IMR-90 (cell line): ENCODE measurements at regions not wholly inside any gene's neighbourhood (a gene's known extent, or its start where the extent isn't known, plus 50 kb on each side); places are given as distances from the start of the nearest gene placed in this dataset.

Source experiments
- ATAC-seq: fragments of 200-7000 bp; cut with Tn5 transposase; 2 replicates; pipeline ENCODE4 v1.9.1; 2020; ENCODE audit warnings: low read depth, mild to moderate bottlenecking, moderate library complexity
- BruUV-seq: library from RNA; stranded (reverse); fragments of 400-500 nt; replicated peaks from 2 replicates; lab custom pipeline; 2021; lab: Mats Ljungman, UMichigan
- CTCF ChIA-PET: fragments of 300-600 bp; formaldehyde crosslinking; extraction: SDS; loops from one replicate; lab custom pipeline; 2021; ENCODE audit warnings: antibody characterized with exemption; lab: Yijun Ruan, JAX
- POLR2A ChIA-PET: fragments of 300-600 bp; sonication (Branson Sonifier 250); formaldehyde crosslinking; loops from one replicate; lab custom pipeline; 2022; ENCODE audit warnings: antibody characterized with exemption; ENCODE audit not compliant: unreplicated experiment; lab: Charles Lee
- DNase-seq: peaks from one replicate; pipeline ENCODE4 v3.0.0; 2013
- H2AFZ ChIP-seq: replicated peaks from 2 replicates; pipeline ENCODE3; 2013; ENCODE audit warnings: low read length, mild to moderate bottlenecking; ENCODE audit not compliant: poor library complexity
- H2AK5ac ChIP-seq: 2 replicates; pipeline ENCODE4 v1.6.1; 2013; ENCODE audit warnings: low read depth, low read length, inconsistent platforms
- H2AK9ac ChIP-seq: replicated peaks from 2 replicates; pipeline ENCODE3; 2013; ENCODE audit warnings: mild to moderate bottlenecking, low read depth, low read length, moderate library complexity; ENCODE audit not compliant: poor library complexity
- H2BK120ac ChIP-seq: 2 replicates; pipeline ENCODE4 v1.6.1; 2013; ENCODE audit warnings: low read depth, low read length, inconsistent platforms
- H2BK15ac ChIP-seq: 3 replicates; pipeline ENCODE4 v1.6.1; 2013; ENCODE audit warnings: low read depth, low read length, inconsistent platforms
- H2BK20ac ChIP-seq: 2 replicates; pipeline ENCODE4 v1.6.1; 2013; ENCODE audit warnings: low read depth, mild to moderate bottlenecking, inconsistent platforms, low read length, moderate library complexity
- H2BK5ac ChIP-seq: 2 replicates; pipeline ENCODE4 v1.6.1; 2013; ENCODE audit warnings: mild to moderate bottlenecking, low read depth, low read length, inconsistent platforms; ENCODE audit not compliant: poor library complexity, severe bottlenecking
- H3K14ac ChIP-seq: replicated peaks from 2 replicates; pipeline ENCODE4 v1.6.1; 2013; ENCODE audit warnings: low read depth, low read length, inconsistent platforms
- H3K18ac ChIP-seq: 2 replicates; pipeline ENCODE4 v1.6.1; 2013; ENCODE audit warnings: low read depth, low read length, control low read depth
- H3K23ac ChIP-seq: 2 replicates; pipeline ENCODE4 v1.6.1; 2013; ENCODE audit warnings: low read depth, low read length, inconsistent platforms
- H3K27ac ChIP-seq: 2 replicates; pipeline ENCODE4 v1.5.1; 2013; ENCODE audit warnings: mild to moderate bottlenecking, control low read depth, low read length; ENCODE audit not compliant: insufficient read depth
- H3K27me3 ChIP-seq: 2 replicates; pipeline ENCODE4 v1.6.1; 2013; ENCODE audit warnings: low read length; ENCODE audit not compliant: control insufficient read depth, insufficient read depth
- H3K36me3 ChIP-seq: 2 replicates; pipeline ENCODE4 v1.6.1; 2013; ENCODE audit warnings: low read length, mixed read lengths; ENCODE audit not compliant: control insufficient read depth, insufficient read depth
- H3K4ac ChIP-seq: 2 replicates; pipeline ENCODE4 v1.6.1; 2013; ENCODE audit warnings: low read depth, low read length, inconsistent platforms
- H3K4me1 ChIP-seq: 2 replicates; pipeline ENCODE4 v1.6.1; 2013; ENCODE audit warnings: low read length, mixed read lengths; ENCODE audit not compliant: control insufficient read depth, insufficient read depth
- H3K4me2 ChIP-seq: 2 replicates; pipeline ENCODE4 v1.6.1; 2013; ENCODE audit warnings: low read depth, mild to moderate bottlenecking, control low read depth, low read length, moderate library complexity
- H3K4me3 ChIP-seq: 2 replicates; pipeline ENCODE4 v1.5.1; 2013; ENCODE audit warnings: low read depth, mild to moderate bottlenecking, control low read depth, low read length, moderate library complexity; ENCODE audit not compliant: insufficient read depth
- H3K56ac ChIP-seq: 2 replicates; pipeline ENCODE4 v1.6.1; 2013; ENCODE audit warnings: low read length, inconsistent platforms; ENCODE audit not compliant: insufficient read depth; ENCODE audit errors: extremely low read depth
- H3K79me1 ChIP-seq, 2 experiments: 2 replicates each; pipeline ENCODE4 v1.6.1; 2013; ENCODE audit warnings: low read length in 2 of 2, inconsistent platforms in 1 of 2, low read depth in 1 of 2
- H3K9ac ChIP-seq: 2 replicates; pipeline ENCODE4 v1.6.1; 2013; ENCODE audit warnings: low read depth, low read length, control low read depth
- H3K9me1 ChIP-seq: 2 replicates; pipeline ENCODE4 v1.6.1; 2013; ENCODE audit warnings: low read length, inconsistent platforms; ENCODE audit not compliant: insufficient read depth
- H3K9me3 ChIP-seq: 2 replicates; pipeline ENCODE4 v1.6.1; 2013; ENCODE audit warnings: low read length; ENCODE audit not compliant: control insufficient read depth, insufficient read depth
- H4K20me1 ChIP-seq: 2 replicates; pipeline ENCODE4 v1.6.1; 2013; ENCODE audit warnings: low read length, inconsistent platforms; ENCODE audit not compliant: insufficient read depth
- H4K5ac ChIP-seq: 2 replicates; pipeline ENCODE4 v1.6.1; 2013; ENCODE audit warnings: mild to moderate bottlenecking, low read depth, low read length, control low read depth
- H4K8ac ChIP-seq, 2 experiments: 2 replicates each; pipeline ENCODE4 v1.6.1; 2013; ENCODE audit warnings: low read depth in 2 of 2, low read length in 2 of 2, control low read depth in 1 of 2, inconsistent platforms in 1 of 2
- H4K91ac ChIP-seq: 2 replicates; pipeline ENCODE4 v1.6.1; 2013; ENCODE audit warnings: low read depth, low read length, inconsistent platforms; ENCODE audit not compliant: insufficient read depth
- BHLHE40 ChIP-seq: fragments of 150-350 bp; IDR thresholded peaks from 2 replicates; pipeline ENCODE4 v1.6.1; 2016; ENCODE audit warnings: mild to moderate bottlenecking, low read depth, low read length
- CEBPB ChIP-seq: IDR thresholded peaks from 2 replicates; pipeline ENCODE4 v1.6.1; 2012; ENCODE audit warnings: low read depth, low read length, improper control_type of control experiment
- CHD1 ChIP-seq: IDR thresholded peaks from 2 replicates; pipeline ENCODE4 v1.6.1; 2012; ENCODE audit warnings: low read depth, low read length, improper control_type of control experiment
- CTCF ChIP-seq: conservative IDR thresholded peaks from 2 replicates; pipeline ENCODE4 v1.5.1; 2012; ENCODE audit warnings: mild to moderate bottlenecking, low read depth, low read length, improper control_type of control experiment
- ELK1 ChIP-seq: fragments of 150-350 bp; IDR thresholded peaks from 2 replicates; pipeline ENCODE4 v1.6.1; 2016; ENCODE audit warnings: low read depth, mild to moderate bottlenecking, low read length, moderate library complexity, borderline replicate concordance
- FOS ChIP-seq: fragments of 150-350 bp; IDR thresholded peaks from 2 replicates; pipeline ENCODE4 v1.6.1; 2016; ENCODE audit warnings: low read depth, low read length
- MAFK ChIP-seq: IDR thresholded peaks from 2 replicates; pipeline ENCODE4 v1.6.1; 2012; ENCODE audit warnings: low read depth, low read length, improper control_type of control experiment
- MAZ ChIP-seq: IDR thresholded peaks from 2 replicates; pipeline ENCODE4 v1.6.1; 2012; ENCODE audit warnings: low read depth, mild to moderate bottlenecking, low read length, improper control_type of control experiment, moderate library complexity, borderline replicate concordance
- MXI1 ChIP-seq: IDR thresholded peaks from 2 replicates; pipeline ENCODE4 v1.6.1; 2012; ENCODE audit warnings: low read depth, mild to moderate bottlenecking, low read length, moderate library complexity, borderline replicate concordance
- NFE2L2 ChIP-seq: fragments of 150-350 bp; IDR thresholded peaks from 2 replicates; pipeline ENCODE4 v1.6.1; 2016; ENCODE audit warnings: low read depth, mild to moderate bottlenecking, low read length
- POLR2A ChIP-seq: IDR thresholded peaks from 2 replicates; pipeline ENCODE4 v1.6.1; 2012; ENCODE audit warnings: mild to moderate bottlenecking, low read depth, low read length
- RAD21 ChIP-seq: IDR thresholded peaks from 2 replicates; pipeline ENCODE4 v1.6.1; 2012; ENCODE audit warnings: low read length, improper control_type of control experiment
- RCOR1 ChIP-seq: IDR thresholded peaks from 2 replicates; pipeline ENCODE4 v1.6.1; 2012; ENCODE audit warnings: mild to moderate bottlenecking, low read length, improper control_type of control experiment; ENCODE audit not compliant: insufficient replicate concordance
- RFX5 ChIP-seq: IDR thresholded peaks from 2 replicates; pipeline ENCODE4 v1.8.0; 2012; ENCODE audit warnings: low read depth, mild to moderate bottlenecking, low read length, moderate library complexity
- SMC3 ChIP-seq: fragments of 150-350 bp; IDR thresholded peaks from 2 replicates; pipeline ENCODE4 v1.6.1; 2016; ENCODE audit warnings: low read depth, mild to moderate bottlenecking, antibody characterized with exemption, low read length, moderate library complexity
- USF2 ChIP-seq: fragments of 150-350 bp; IDR thresholded peaks from 2 replicates; pipeline ENCODE4 v1.6.1; 2017; ENCODE audit warnings: mild to moderate bottlenecking, antibody characterized with exemption, low read length, low read depth
- WGBS, 2 experiments: methylation state at CpG; one replicate each; pipeline versions ENCODE4 v1.1.5 to v1.1.7; 2013; ENCODE audit warnings: missing lambda C conversion rate in 2 of 2; ENCODE audit not compliant: insufficient read length in 1 of 2; ENCODE audit errors: extremely low coverage in 2 of 2; 5-methylcytosine and 5-hydroxymethylcytosine counted together
- dilution Hi-C: fragments of 300-500 bp; cut with HindIII; formaldehyde crosslinking; loops from one replicate; pipeline ENCODE4 v1.14.3; 2018; ENCODE audit warnings: low sequenced_read_pairs; ENCODE audit not compliant: unreplicated experiment
- in situ Hi-C: fragments of 300-500 bp; cut with MboI; formaldehyde crosslinking; loops from 3 replicates; pipeline ENCODE4 v1.14.3; 2019; ENCODE audit warnings: low sequenced_read_pairs, inconsistent platforms, mixed read lengths
- intact Hi-C: fragments of 100-400 bp; cut with micrococcal nuclease; formaldehyde crosslinking; loops from 2 replicates; pipeline ENCODE4 v1.10.0; 2022

- Histone ChIP-seq H4K20me1 (no peaks in the 10 kb centered on the region), H2AFZ (no peak overlapping the region), H3K27me3 (no peaks in the 10 kb centered on the region), H2BK120ac (no peak overlapping the region), H3K9me3 (no peaks in the 10 kb centered on the region), H2AK5ac (no peak overlapping the region), H3K9ac (no peak overlapping the region), H3K23ac (no peak overlapping the region), H3K79me1 (no peaks in the 10 kb centered on the region), H2BK15ac (no peak overlapping the region), H3K14ac (no peak overlapping the region), H3K4me2 (no peak overlapping the region), H3K56ac (no peak overlapping the region), H4K5ac (no peak overlapping the region), H3K36me3 (no peaks in the 10 kb centered on the region), H2BK5ac (no peak overlapping the region), H3K4ac (no peak overlapping the region), H4K8ac (no peak overlapping the region), H4K91ac (no peak overlapping the region), H3K27ac (no peak overlapping the region), H2AK9ac (no peak overlapping the region), H3K18ac (no peak overlapping the region), H3K4me1 (peaks cover 10% of the 10 kb centered on the region), H3K4me3 (no peak overlapping the region), H3K9me1 (peaks cover 13% of the 10 kb centered on the region), H2BK20ac (no peak overlapping the region)
- whole genome bisulfite sequencing, 2 experiments: 86% methylated on average over 2 of the region's 4 CpGs; no CpG with 5 or more reads in 1 of the 2 experiments
- ATAC-seq (no peak), DNase-seq (no peak)
- TF ChIP-seq FOS: no peak
- TF ChIP-seq POLR2A: no peak
- no peak for TF ChIP-seq NFE2L2
- no peak for TF ChIP-seq CHD1
- TF ChIP-seq CEBPB: no peak
- no peak for TF ChIP-seq BHLHE40
- no peak for TF ChIP-seq MXI1
- no peak for TF ChIP-seq RFX5
- TF ChIP-seq ELK1: no peak
- TF ChIP-seq RCOR1: no peak
- TF ChIP-seq MAFK: no peak
- TF ChIP-seq CTCF: no peak
- no peak for TF ChIP-seq USF2
- TF ChIP-seq SMC3: no peak
- no peak for TF ChIP-seq RAD21
- TF ChIP-seq MAZ: no peak
- dilution Hi-C loops: no loop called here
- POLR2A ChIA-PET: no interaction called here
- CTCF ChIA-PET: no interaction called here
- no TSS peak for BruUV-seq
- intact Hi-C loops: no loop called here
- in situ Hi-C loops: no loop called here
Observed at GRCh38 chr4:26135331-26135730, 185.5 kb upstream of the RBPJ start.
